HG02938 (cell line): ENCODE measurements at regions not wholly inside any gene's neighbourhood (a gene's known extent, or its start where the extent isn't known, plus 50 kb on each side); places are given as distances from the start of the nearest gene placed in this dataset.

Source experiments
- ATAC-seq: cut with Tn5 transposase; IDR thresholded peaks from one replicate; pipeline ENCODE4 v1.9.1; 2021; ENCODE audit warnings: mild to moderate bottlenecking, moderate library complexity; ENCODE audit not compliant: unreplicated experiment

GRCh38 chr2:16615687-16616615 is 49.7 kb downstream of the CYRIA start:
- ATAC-seq = no peak

- ATAC-seq = no peak
Observed at GRCh38 chr2:16615246-16615645, 50.4 kb downstream of the CYRIA start.

GRCh38 chr2:16614314-16614860 is 51.2 kb downstream of the CYRIA start:
- no peak for ATAC-seq

GRCh38 chr2:16613539-16614011 is 52.1 kb downstream of the CYRIA start:
- ATAC-seq = peak; percentile 35

- ATAC-seq = no peak
Observed at GRCh38 chr2:16612490-16612889, 53.1 kb downstream of the CYRIA start.

- ATAC-seq = no peak
Observed at GRCh38 chr2:16609786-16610185, 55.8 kb downstream of the CYRIA start.

- peak; percentile 89 for ATAC-seq
Observed at GRCh38 chr2:16608661-16609643, 56.7 kb downstream of the CYRIA start.

GRCh38 chr2:16607301-16607700 is 58.3 kb downstream of the CYRIA start:
- no peak for ATAC-seq

- ATAC-seq = no peak
Observed at GRCh38 chr2:16604236-16604635, 61.4 kb downstream of the CYRIA start.

GRCh38 chr2:16591370-16591933 is 74.2 kb downstream of the CYRIA start:
- no peak for ATAC-seq

GRCh38 chr2:16589465-16589864 is 76.2 kb downstream of the CYRIA start:
- no peak for ATAC-seq

- ATAC-seq = no peak
Observed at GRCh38 chr2:16588565-16588964, 77.1 kb downstream of the CYRIA start.

GRCh38 chr2:16587601-16588000 is 78.0 kb downstream of the CYRIA start:
- no peak for ATAC-seq

- no peak for ATAC-seq
Observed at GRCh38 chr2:16584824-16585540, 80.7 kb downstream of the CYRIA start.

GRCh38 chr2:16584084-16584483 is 81.5 kb downstream of the CYRIA start:
- ATAC-seq = no peak

- ATAC-seq = no peak
Observed at GRCh38 chr2:16581241-16581640, 84.4 kb downstream of the CYRIA start.

- no peak for ATAC-seq
Observed at GRCh38 chr2:16578081-16578480, 87.6 kb downstream of the CYRIA start.

GRCh38 chr2:16570516-16570915 is 95.1 kb downstream of the CYRIA start:
- ATAC-seq = no peak

- no peak for ATAC-seq
Observed at GRCh38 chr2:16568998-16569784, 96.4 kb downstream of the CYRIA start.
